ENCODE measurements at regions not wholly inside any gene's neighbourhood (a gene's known extent, or its start where the extent isn't known, plus 50 kb on each side); places are given as distances from the start of the nearest gene placed in this dataset.

GRCh38 chr14:22497144-22497423 lies 91.9 kb downstream of the DAD1 start:
- no peak for TF ChIP-seq EZH2phosphoT487 (IDR thresholded peaks at IDR 0.05; ENCODE audit: borderline replicate concordance, low read length)
- no peak for TF ChIP-seq CTCF (conservative IDR thresholded peaks at IDR 0.05; ENCODE audit: low read depth, low read length)
- TF ChIP-seq EZH2 (IDR thresholded peaks at IDR 0.05; ENCODE audit: low read length, unreplicated experiment), result no peak
